BE2C (cell line): ENCODE measurements at regions not wholly inside any gene's neighbourhood (a gene's known extent, or its start where the extent isn't known, plus 50 kb on each side); places are given as distances from the start of the nearest gene placed in this dataset.

Source experiments
- DNase-seq: peaks from one replicate; pipeline ENCODE4 v3.0.0-alpha.2; 2020
- H3K27me3 ChIP-seq: fragments of 250-450 bp; sonication (Bioruptor Pico); 2 replicates; pipeline ENCODE4 v1.5.1; 2020; ENCODE audit warnings: mild to moderate bottlenecking
- H3K36me3 ChIP-seq: fragments of 250-450 bp; sonication (Bioruptor Pico); 2 replicates; pipeline ENCODE4 v1.5.1; 2020; ENCODE audit warnings: mild to moderate bottlenecking
- H3K4me1 ChIP-seq: fragments of 250-450 bp; sonication (Bioruptor Pico); 2 replicates; pipeline ENCODE4 v1.5.1; 2020
- H3K4me3 ChIP-seq: 2 replicates; pipeline ENCODE4 v1.5.1; 2011; ENCODE audit warnings: low read depth, low read length
- H3K9me3 ChIP-seq: fragments of 250-450 bp; sonication (Bioruptor Pico); 2 replicates; pipeline ENCODE4 v1.5.1; 2020
- CTCF ChIP-seq: IDR thresholded peaks from 2 replicates; pipeline ENCODE4 v1.5.1; 2012; ENCODE audit warnings: mild to moderate bottlenecking, low read depth, low read length

GRCh38 chr12:16668198-16668597, 62.2 kb upstream of the LMO3 start:
- no peak for TF ChIP-seq CTCF
- H3K4me3 ChIP-seq, result no peak overlapping the region
- no peaks in the 10 kb centered on the region for H3K4me1 ChIP-seq
- H3K27me3 ChIP-seq, result no peaks in the 10 kb centered on the region; the same call in 1 of the 2 replicates
- H3K9me3 ChIP-seq, result no peaks in the 10 kb centered on the region; the same call in 1 of the 2 replicates
- DNase-seq, result no peak
- H3K36me3 ChIP-seq, result no peaks in the 10 kb centered on the region

- no peak overlapping the region for H3K4me3 ChIP-seq
Measured at GRCh38 chr12:16658699-16659098, 52.7 kb upstream of the LMO3 start.

More at GRCh38 chr12:16658699-16659098, 52.7 kb upstream of the LMO3 start:
- Histone ChIP-seq H3K4me1 (no peaks in the 10 kb centered on the region), H3K27me3 (no peaks in the 10 kb centered on the region), H3K36me3 (no peaks in the 10 kb centered on the region), H3K9me3 (no peaks in the 10 kb centered on the region; the same call in 1 of the 2 replicates)
- no peak for DNase-seq
- no peak for TF ChIP-seq CTCF
